Sigmoid colon (tissue), 6 donors: ENCODE measurements at regions not wholly inside any gene's neighbourhood (a gene's known extent, or its start where the extent isn't known, plus 50 kb on each side); places are given as distances from the start of the nearest gene placed in this dataset.

ENCODE experiments used
- DNase-seq: peaks from one replicate; pipeline ENCODE4 v3.0.0-alpha.2; 2019
- H3K27ac ChIP-seq, 4 donors: fragments of 200-600 bp; sonication (generic); one replicate each; pipeline ENCODE4 v1.5.1; 2016 to 2019; ENCODE audit warnings: mild to moderate bottlenecking in 1 of 4
- H3K27me3 ChIP-seq, 3 donors: fragments of 200-600 bp; sonication (generic); one replicate each; pipeline ENCODE4 v1.5.1; 2019; ENCODE audit warnings: mild to moderate bottlenecking in 1 of 3
- H3K36me3 ChIP-seq, 4 donors: fragments of 200-600 bp; sonication (generic); one replicate each; pipeline ENCODE4 v1.5.1; 2016 to 2019
- H3K4me1 ChIP-seq, 4 donors: fragments of 200-600 bp; sonication (generic); one replicate each; pipeline ENCODE4 v1.5.1; 2017 to 2019
- H3K4me3 ChIP-seq, 4 donors: fragments of 200-600 bp; sonication (generic); one replicate each; pipeline ENCODE4 v1.5.1; 2017 to 2019; ENCODE audit warnings: mild to moderate bottlenecking in 2 of 4, moderate library complexity in 1 of 4
- H3K9me3 ChIP-seq, 4 donors: fragments of 200-600 bp in 3 of 4; sonication (generic) in 3 of 4; one replicate each; pipeline versions ENCODE4 v1.5.1 to v1.6.1; 2013 to 2019
- EP300 ChIP-seq, 4 donors: sonication (generic); formaldehyde crosslinking; IDR thresholded peaks; one replicate each; pipeline ENCODE4 v1.6.1; 2017; ENCODE audit warnings: antibody characterized with exemption in 4 of 4
- POLR2A ChIP-seq, 2 donors: fragments of 450-650 bp; IDR thresholded peaks; one replicate each; pipeline ENCODE4 v1.6.1; 2016; ENCODE audit warnings: antibody characterized with exemption in 2 of 2, mild to moderate bottlenecking in 2 of 2, moderate library complexity in 2 of 2
- POLR2AphosphoS5 ChIP-seq, 4 donors: sonication (generic); formaldehyde crosslinking; IDR thresholded peaks; one replicate each; pipeline ENCODE4 v1.6.1; 2017; ENCODE audit warnings: antibody characterized with exemption in 4 of 4
- WGBS, 2 donors: extraction: QIAGEN DNeasy Blood & Tissue Kit; methylation state at CpG; one replicate each; pipeline ENCODE4 v1.1.7; 2013; 5-methylcytosine and 5-hydroxymethylcytosine counted together
- intact Hi-C: fragments of 100-400 bp; cut with DNase I; formaldehyde crosslinking; loops from one replicate; pipeline ENCODE4 v1.15.1; 2023
- TF ChIP-seq, protein P1 (sequence below), 4 experiments: fragments of 450-650 bp in 3 of 4; fragments of 200-600 bp in 1 of 4; IDR thresholded peaks; one replicate each; pipeline ENCODE4 v1.5.1; 2016 to 2019; ENCODE audit warnings: antibody characterized with exemption in 4 of 4, mild to moderate bottlenecking in 3 of 4, moderate library complexity in 2 of 4
- donor health status: healthy with polysubstance abuse.
- donor health status: healthy.

DNA sequence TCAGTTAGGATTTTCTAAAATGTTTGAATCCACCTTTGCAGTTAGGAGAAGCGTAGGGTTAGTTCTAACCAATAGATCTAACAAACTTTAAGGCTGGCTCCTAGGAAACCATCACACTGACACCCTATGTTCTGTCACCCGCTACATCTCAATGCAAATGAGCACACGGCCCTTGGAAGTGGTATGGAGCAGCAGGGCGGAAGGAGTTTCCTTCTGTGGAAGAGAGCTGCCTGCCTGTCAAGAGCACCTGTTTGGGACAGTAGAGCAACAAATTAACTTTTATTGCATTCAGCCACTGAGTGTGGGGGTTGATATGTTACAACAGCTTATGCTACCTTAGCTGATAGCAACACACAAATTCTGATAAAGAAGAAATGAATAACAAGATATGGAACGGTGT lies 306.9 kb upstream of the RAB6C start:
- 30 to 58% methylated on average over 5 of the region's 5 CpGs for WGBS, 2 donors
- intact Hi-C loops: no loop called here
- Histone ChIP-seq H3K4me1 (no peaks in the 10 kb centered on the region), H3K9me3 (no peaks in the 10 kb centered on the region), H3K36me3 (no peaks in the 10 kb centered on the region), H3K4me3 (no peak overlapping the region), H3K27me3 (no peaks in the 10 kb centered on the region), H3K27ac (no peak overlapping the region)
- no peak for DNase-seq
- TF ChIP-seq EP300 (IDR thresholded peaks at IDR 0.05): no peak
- no peak for TF ChIP-seq POLR2A (IDR thresholded peaks at IDR 0.05)

DNA sequence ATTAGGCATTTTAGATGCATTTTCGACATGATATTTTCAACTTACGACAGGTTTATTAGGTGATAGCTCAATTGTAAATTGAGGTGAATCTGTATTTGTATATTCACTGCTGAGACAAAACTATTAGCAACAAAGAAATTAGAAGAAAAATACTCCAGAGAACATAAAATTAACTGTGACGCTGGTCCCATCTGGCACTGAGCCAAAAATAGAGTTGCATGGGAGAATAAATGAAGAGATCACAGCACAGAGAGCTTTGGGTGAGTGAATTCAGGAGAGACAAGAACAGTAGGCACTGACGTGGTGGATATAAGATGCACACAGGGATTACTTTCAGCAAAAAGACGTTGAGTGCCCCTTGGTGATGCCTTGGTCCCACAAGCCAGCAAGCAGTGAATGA lies 306.2 kb upstream of the RAB6C start:
- H3K9me3 ChIP-seq: no peaks in the 10 kb centered on the region
- WGBS, 2 donors: 67 to 68% methylated on average over 5 of the region's 5 CpGs
- H3K27me3 ChIP-seq: no peaks in the 10 kb centered on the region
- H3K27ac ChIP-seq: no peak overlapping the region
- no peak overlapping the region for H3K4me3 ChIP-seq
- intact Hi-C loops: no loop called here
- no peaks in the 10 kb centered on the region for H3K4me1 ChIP-seq
- no peaks in the 10 kb centered on the region for H3K36me3 ChIP-seq
- TF ChIP-seq, protein P1, sequence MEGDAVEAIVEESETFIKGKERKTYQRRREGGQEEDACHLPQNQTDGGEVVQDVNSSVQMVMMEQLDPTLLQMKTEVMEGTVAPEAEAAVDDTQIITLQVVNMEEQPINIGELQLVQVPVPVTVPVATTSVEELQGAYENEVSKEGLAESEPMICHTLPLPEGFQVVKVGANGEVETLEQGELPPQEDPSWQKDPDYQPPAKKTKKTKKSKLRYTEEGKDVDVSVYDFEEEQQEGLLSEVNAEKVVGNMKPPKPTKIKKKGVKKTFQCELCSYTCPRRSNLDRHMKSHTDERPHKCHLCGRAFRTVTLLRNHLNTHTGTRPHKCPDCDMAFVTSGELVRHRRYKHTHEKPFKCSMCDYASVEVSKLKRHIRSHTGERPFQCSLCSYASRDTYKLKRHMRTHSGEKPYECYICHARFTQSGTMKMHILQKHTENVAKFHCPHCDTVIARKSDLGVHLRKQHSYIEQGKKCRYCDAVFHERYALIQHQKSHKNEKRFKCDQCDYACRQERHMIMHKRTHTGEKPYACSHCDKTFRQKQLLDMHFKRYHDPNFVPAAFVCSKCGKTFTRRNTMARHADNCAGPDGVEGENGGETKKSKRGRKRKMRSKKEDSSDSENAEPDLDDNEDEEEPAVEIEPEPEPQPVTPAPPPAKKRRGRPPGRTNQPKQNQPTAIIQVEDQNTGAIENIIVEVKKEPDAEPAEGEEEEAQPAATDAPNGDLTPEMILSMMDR (IDR thresholded peaks at IDR 0.05): no peak
- TF ChIP-seq POLR2A (IDR thresholded peaks at IDR 0.05): no peak
- no peak for TF ChIP-seq POLR2AphosphoS5 (IDR thresholded peaks at IDR 0.05)
- TF ChIP-seq EP300 (IDR thresholded peaks at IDR 0.05): no peak
- no peak for DNase-seq

DNA sequence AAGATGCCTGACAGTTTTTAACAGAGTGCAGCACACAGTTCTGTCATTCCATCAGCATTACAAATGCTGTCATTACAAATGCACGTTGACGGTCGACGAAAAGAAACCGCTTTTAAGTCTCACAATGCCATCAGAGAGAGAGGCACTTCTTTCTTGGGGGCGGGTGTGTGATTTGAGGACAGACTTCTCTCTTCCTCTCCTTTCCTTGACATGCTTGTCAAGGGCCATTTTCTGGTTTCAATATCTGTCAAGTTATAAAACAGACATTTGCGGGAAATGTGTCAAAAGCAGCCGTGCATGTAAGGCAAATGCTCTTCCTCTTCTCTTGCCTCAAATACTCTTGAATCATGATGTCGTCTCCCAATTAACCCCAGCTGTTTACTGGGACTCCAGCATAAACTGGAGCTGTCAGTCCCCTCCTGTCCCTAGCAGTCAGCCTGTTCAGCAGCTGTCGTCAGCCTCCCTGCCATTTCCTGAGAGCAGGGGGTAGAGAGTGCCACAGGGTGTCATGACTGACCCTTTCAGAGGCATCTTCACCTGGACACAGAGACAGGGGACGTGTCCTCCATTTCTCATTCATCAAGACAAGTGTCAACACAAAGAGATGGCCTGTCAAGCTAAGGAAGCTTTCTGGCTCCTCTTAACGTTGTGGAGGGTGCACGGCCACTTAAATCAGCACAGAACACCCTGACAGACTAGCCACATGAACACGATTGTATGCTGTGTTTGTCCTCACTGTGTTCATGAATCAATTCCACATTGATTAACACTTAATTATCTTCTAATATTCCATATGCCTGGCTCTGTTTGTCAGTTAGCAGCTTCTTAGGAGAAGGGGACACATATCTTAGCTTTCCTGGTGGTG lies 305.4 kb upstream of the RAB6C start:
- WGBS, 2 donors: 64 to 74% methylated on average over 14 of the region's 14 CpGs
- Histone ChIP-seq H3K36me3 (no peaks in the 10 kb centered on the region), H3K27ac (no peak overlapping the region), H3K9me3 (no peaks in the 10 kb centered on the region), H3K4me3 (no peak overlapping the region), H3K4me1 (no peaks in the 10 kb centered on the region), H3K27me3 (no peaks in the 10 kb centered on the region)
- DNase-seq: no peak
- no peak for TF ChIP-seq POLR2A (IDR thresholded peaks at IDR 0.05)
- no peak for TF ChIP-seq EP300 (IDR thresholded peaks at IDR 0.05)
- TF ChIP-seq, protein P1 (IDR thresholded peaks at IDR 0.05): no peak
- TF ChIP-seq POLR2AphosphoS5 (IDR thresholded peaks at IDR 0.05): no peak
- intact Hi-C loops: no loop called here

DNA sequence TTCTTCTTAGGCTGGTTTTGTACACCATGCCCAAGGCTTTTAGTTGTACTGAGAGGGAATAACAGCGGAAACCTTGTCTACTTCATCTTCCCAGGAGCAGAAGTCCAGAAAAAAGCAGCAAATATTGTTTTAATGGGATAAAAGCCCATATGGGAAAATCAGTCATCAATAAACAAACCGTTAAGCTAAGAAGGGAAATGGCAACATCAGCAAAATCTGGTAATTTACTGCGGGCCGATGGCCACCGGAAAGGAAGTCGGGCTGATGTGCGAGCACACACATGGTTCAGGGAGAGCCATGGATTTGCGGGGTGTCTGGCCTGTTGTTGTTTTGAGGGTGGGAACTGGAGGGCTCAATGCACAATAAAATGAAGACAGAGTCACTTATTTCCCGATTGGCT lies 300.7 kb upstream of the RAB6C start:
- no peaks in the 10 kb centered on the region for H3K9me3 ChIP-seq
- intact Hi-C loops: no loop called here
- H3K27ac ChIP-seq: no peak overlapping the region
- TF ChIP-seq, protein P1 (IDR thresholded peaks at IDR 0.05): no peak
- TF ChIP-seq POLR2AphosphoS5 (IDR thresholded peaks at IDR 0.05): no peak
- no peak for TF ChIP-seq POLR2A (IDR thresholded peaks at IDR 0.05)
- no peak for TF ChIP-seq EP300 (IDR thresholded peaks at IDR 0.05)
- DNase-seq: no peak
- no peaks in the 10 kb centered on the region for H3K27me3 ChIP-seq
- no peak overlapping the region for H3K4me3 ChIP-seq
- H3K36me3 ChIP-seq: no peaks in the 10 kb centered on the region
- 81 to 87% methylated on average over 9 of the region's 9 CpGs for WGBS, 2 donors
- H3K4me1 ChIP-seq: no peaks in the 10 kb centered on the region

DNA sequence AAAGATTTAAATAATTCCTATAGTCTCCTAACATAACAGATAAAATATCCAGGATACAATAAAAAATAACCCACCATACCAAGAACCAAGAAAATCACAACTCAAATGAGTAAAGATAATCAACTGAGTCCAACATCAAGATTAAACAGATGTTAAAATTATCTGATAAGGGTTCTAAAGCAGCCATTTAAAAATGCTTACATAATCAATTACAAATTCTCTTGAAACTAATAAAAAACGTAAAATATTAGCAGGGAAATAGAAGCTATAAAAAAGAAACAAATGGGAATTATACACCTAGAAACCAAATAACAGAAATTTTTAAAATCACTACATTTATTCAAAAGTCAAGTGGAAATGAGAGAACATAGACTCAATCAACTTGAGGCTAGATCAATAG lies 297.7 kb upstream of the RAB6C start:
- no peak for DNase-seq
- Histone ChIP-seq H3K36me3 (no peaks in the 10 kb centered on the region), H3K27me3 (no peaks in the 10 kb centered on the region), H3K9me3 (no peaks in the 10 kb centered on the region), H3K27ac (no peak overlapping the region), H3K4me3 (no peak overlapping the region), H3K4me1 (no peaks in the 10 kb centered on the region)
- TF ChIP-seq EP300 (IDR thresholded peaks at IDR 0.05) (no peak), POLR2A (IDR thresholded peaks at IDR 0.05) (no peak), POLR2AphosphoS5 (IDR thresholded peaks at IDR 0.05) (no peak)
- TF ChIP-seq, protein P1 (IDR thresholded peaks at IDR 0.05): no peak
- 75 to 79% methylated on average over 1 of the region's 1 CpG for WGBS, 2 donors
- intact Hi-C loops: no loop called here
